ENCODE measurements at regions not wholly inside any gene's neighbourhood (a gene's known extent, or its start where the extent isn't known, plus 50 kb on each side); places are given as distances from the start of the nearest gene placed in this dataset.

DNA sequence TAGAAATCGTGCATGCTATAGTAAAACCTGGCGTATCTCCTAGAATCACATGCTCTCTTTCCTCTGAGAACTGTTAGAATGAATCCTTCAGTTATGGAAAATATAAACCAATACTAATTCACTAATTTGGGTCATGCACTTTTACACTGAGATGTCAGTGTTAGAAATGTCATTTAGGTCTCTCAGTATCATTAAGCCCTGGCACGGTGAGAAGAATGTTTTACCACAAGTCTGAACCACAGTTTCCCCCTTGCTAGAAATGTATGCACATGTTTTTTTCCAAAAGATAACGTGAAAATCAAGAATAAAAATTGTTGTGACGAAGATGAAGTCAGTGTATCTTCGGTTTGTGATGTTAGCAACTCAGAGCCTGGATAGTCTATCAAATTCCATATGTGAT is 1062.7 kb upstream of the NCAM2 start:
- TF ChIP-seq, protein P1, sequence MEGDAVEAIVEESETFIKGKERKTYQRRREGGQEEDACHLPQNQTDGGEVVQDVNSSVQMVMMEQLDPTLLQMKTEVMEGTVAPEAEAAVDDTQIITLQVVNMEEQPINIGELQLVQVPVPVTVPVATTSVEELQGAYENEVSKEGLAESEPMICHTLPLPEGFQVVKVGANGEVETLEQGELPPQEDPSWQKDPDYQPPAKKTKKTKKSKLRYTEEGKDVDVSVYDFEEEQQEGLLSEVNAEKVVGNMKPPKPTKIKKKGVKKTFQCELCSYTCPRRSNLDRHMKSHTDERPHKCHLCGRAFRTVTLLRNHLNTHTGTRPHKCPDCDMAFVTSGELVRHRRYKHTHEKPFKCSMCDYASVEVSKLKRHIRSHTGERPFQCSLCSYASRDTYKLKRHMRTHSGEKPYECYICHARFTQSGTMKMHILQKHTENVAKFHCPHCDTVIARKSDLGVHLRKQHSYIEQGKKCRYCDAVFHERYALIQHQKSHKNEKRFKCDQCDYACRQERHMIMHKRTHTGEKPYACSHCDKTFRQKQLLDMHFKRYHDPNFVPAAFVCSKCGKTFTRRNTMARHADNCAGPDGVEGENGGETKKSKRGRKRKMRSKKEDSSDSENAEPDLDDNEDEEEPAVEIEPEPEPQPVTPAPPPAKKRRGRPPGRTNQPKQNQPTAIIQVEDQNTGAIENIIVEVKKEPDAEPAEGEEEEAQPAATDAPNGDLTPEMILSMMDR (IDR thresholded peaks at IDR 0.05; ENCODE audit: extremely low read depth in 1 of 2, insufficient read depth in 1 of 2, low read depth in 1 of 2, low read length in 2 of 2): no peak
- TF ChIP-seq, protein P2, sequence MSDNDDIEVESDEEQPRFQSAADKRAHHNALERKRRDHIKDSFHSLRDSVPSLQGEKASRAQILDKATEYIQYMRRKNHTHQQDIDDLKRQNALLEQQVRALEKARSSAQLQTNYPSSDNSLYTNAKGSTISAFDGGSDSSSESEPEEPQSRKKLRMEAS (IDR thresholded peaks at IDR 0.05; ENCODE audit: insufficient read depth, insufficient read length): no peak
- TF ChIP-seq POLR2AphosphoS5 (IDR thresholded peaks at IDR 0.05; ENCODE audit: insufficient read depth, low read depth, low read length) (no peak), GATA2 (IDR thresholded peaks at IDR 0.05; ENCODE audit: insufficient read depth, insufficient read length, low read depth, low read length) (no peak), JUN (IDR thresholded peaks at IDR 0.05; ENCODE audit: borderline replicate concordance, insufficient read depth, insufficient read length, low read depth) (no peak), POLR2A (IDR thresholded peaks at IDR 0.05; ENCODE audit: low read depth, low read length) (no peak), EZH2 (IDR thresholded peaks at IDR 0.05; ENCODE audit: borderline replicate concordance, low read depth, low read length, severe bottlenecking) (no peak), MYC (IDR thresholded peaks at IDR 0.05; ENCODE audit: low read depth, low read length) (no peak), FOS (IDR thresholded peaks at IDR 0.05; ENCODE audit: borderline replicate concordance, insufficient read depth, low read length) (no peak)
- POLR2A ChIA-PET: no interaction called here
- BruUV-seq (replicated peaks): no TSS peak
- Histone ChIP-seq H3K4me3 (replicated peaks in 1 of 3; ENCODE audit: insufficient read depth in 1 of 3, low read depth in 1 of 3, low read length in 3 of 3) (no peak overlapping the region), H3K9me3 (replicated peaks; ENCODE audit: control insufficient read depth, insufficient read depth, low read length) (no peaks in the 10 kb centered on the region), H2AFZ (ENCODE audit: low read depth, low read length) (no peak overlapping the region), H3K27ac (ENCODE audit: insufficient read depth, low read depth, low read length) (no peak overlapping the region), H3K9ac (replicated peaks; ENCODE audit: extremely low read depth, insufficient read depth, low read length) (no peak overlapping the region), H3K9me1 (replicated peaks; ENCODE audit: control insufficient read depth, extremely low read depth, insufficient read depth, low read length) (no peaks in the 10 kb centered on the region), H4K20me1 (replicated peaks; ENCODE audit: control insufficient read depth, extremely low read depth, insufficient read depth, low read length) (no peaks in the 10 kb centered on the region), H3K36me3 (ENCODE audit: control insufficient read depth in 2 of 2, extremely low read depth in 1 of 2, insufficient read depth in 2 of 2, low read length in 2 of 2) (no peaks in the 10 kb centered on the region), H3K27me3 (ENCODE audit: control insufficient read depth in 2 of 2, insufficient read depth in 2 of 2, low read length in 2 of 2) (no peaks in the 10 kb centered on the region), H3K4me1 (ENCODE audit: control insufficient read depth, extremely low read depth, insufficient read depth, low read length) (no peaks in the 10 kb centered on the region), H3K4me2 (ENCODE audit: insufficient read depth, low read length) (no peak overlapping the region), H3K79me2 (ENCODE audit: control insufficient read depth, insufficient read depth, low read length) (no peaks in the 10 kb centered on the region)
- no peak for DNase-seq (ENCODE audit: low read depth, low spot score)
- no peak for FAIRE-seq
- intact Hi-C loops (cut with micrococcal nuclease): no loop called here
- CTCF ChIA-PET: no interaction called here
- dilution Hi-C loops (cut with MboI; ENCODE audit: extremely low pct_ligation_motif_present, low sequenced_read_pairs): no loop called here

Measured in endothelial cell of umbilical vein (primary cell).